Neural cell (in vitro differentiated cells): ENCODE measurements at regions not wholly inside any gene's neighbourhood (a gene's known extent, or its start where the extent isn't known, plus 50 kb on each side); places are given as distances from the start of the nearest gene placed in this dataset.

ENCODE experiments used
- H2AFZ ChIP-seq: fragments of 200-600, 300-800 bp; sonication (generic), shearing (Covaris generic); 2 replicates; pipeline ENCODE4 v1.6.0; 2014; ENCODE audit warnings: low read depth, mild to moderate bottlenecking, antibody characterized with exemption, low read length, moderate library complexity
- H3F3A ChIP-seq: fragments of 200-600 bp; shearing (Covaris generic); 2 replicates; pipeline ENCODE4 v1.6.1; 2016; ENCODE audit warnings: mild to moderate bottlenecking, moderate library complexity, mixed read lengths, antibody characterized with exemption, low read length; ENCODE audit not compliant: insufficient read depth, poor library complexity, severe bottlenecking
- H3K27ac ChIP-seq: fragments of 200-600, 300-800 bp; sonication (generic), shearing (Covaris generic); 2 replicates; pipeline ENCODE4 v1.5.1; 2014; ENCODE audit warnings: mild to moderate bottlenecking, low read length, moderate library complexity
- H3K27me3 ChIP-seq: fragments of 300-800, 200-600 bp; sonication (generic), shearing (Covaris generic); 2 replicates; pipeline ENCODE4 v1.6.0; 2014; ENCODE audit warnings: mild to moderate bottlenecking, low read depth, low read length, moderate library complexity; ENCODE audit not compliant: insufficient read depth
- H3K36me3 ChIP-seq: fragments of 300-800, 200-600 bp; sonication (generic), shearing (Covaris generic); 2 replicates; pipeline ENCODE4 v1.5.1; 2014; ENCODE audit warnings: mild to moderate bottlenecking, antibody characterized with exemption, low read length, moderate library complexity; ENCODE audit not compliant: insufficient read depth
- H3K4me2 ChIP-seq: fragments of 300-800, 200-600 bp; sonication (generic), shearing (Covaris generic); 2 replicates; pipeline ENCODE4 v1.6.0; 2014; ENCODE audit warnings: mild to moderate bottlenecking, low read length
- H3K4me3 ChIP-seq: fragments of 300-800, 200-600 bp; sonication (generic), shearing (Covaris generic); 2 replicates; pipeline ENCODE4 v1.5.1; 2014; ENCODE audit warnings: mild to moderate bottlenecking, low read length, moderate library complexity
- H3K79me2 ChIP-seq: fragments of 200-600 bp; shearing (Covaris generic); replicated peaks from 2 replicates; pipeline ENCODE4 v1.6.0; 2014; ENCODE audit warnings: mild to moderate bottlenecking, low read length, moderate library complexity; ENCODE audit not compliant: insufficient read depth
- H3K9ac ChIP-seq: fragments of 300-800, 200-600 bp; sonication (generic), shearing (Covaris generic); 2 replicates; pipeline ENCODE4 v1.6.1; 2016; ENCODE audit warnings: mild to moderate bottlenecking, low read length, mixed read lengths
- H3K9me2 ChIP-seq: fragments of 200-600 bp; shearing (Covaris generic); 2 replicates; pipeline ENCODE4 v1.6.1; 2016; ENCODE audit warnings: mild to moderate bottlenecking, low read length, mixed read lengths; ENCODE audit not compliant: insufficient read depth
- H3K9me3 ChIP-seq: fragments of 200-600, 300-800 bp; sonication (generic), shearing (Covaris generic); 2 replicates; pipeline ENCODE4 v1.6.1; 2016; ENCODE audit warnings: mild to moderate bottlenecking, mixed run types, low read length, moderate library complexity, mixed read lengths
- H4K20me1 ChIP-seq: fragments of 200-600 bp; shearing (Covaris generic); 2 replicates; pipeline ENCODE4 v1.6.1; 2016; ENCODE audit warnings: mild to moderate bottlenecking, mixed run types; ENCODE audit not compliant: insufficient read depth
- EP300 ChIP-seq: fragments of 450-650 bp; conservative IDR thresholded peaks from 2 replicates; pipeline ENCODE4 v1.6.1; 2014; ENCODE audit warnings: antibody characterized with exemption, mild to moderate bottlenecking, moderate library complexity; ENCODE audit not compliant: poor library complexity, severe bottlenecking
- EZH2 ChIP-seq: fragments of 200-600, 300-800 bp; shearing (Covaris generic), sonication (generic); IDR thresholded peaks from 2 replicates; pipeline ENCODE4 v1.6.1; 2014; ENCODE audit warnings: antibody characterized with exemption, low read length, borderline replicate concordance, mild to moderate bottlenecking; ENCODE audit not compliant: insufficient read depth, poor library complexity, severe bottlenecking
- MXI1 ChIP-seq: fragments of 450-650 bp; conservative IDR thresholded peaks from 2 replicates; pipeline ENCODE4 v1.6.1; 2014; ENCODE audit warnings: antibody characterized with exemption, mild to moderate bottlenecking; ENCODE audit not compliant: poor library complexity, severe bottlenecking
- POLR2AphosphoS5 ChIP-seq: IDR thresholded peaks from 2 replicates; pipeline ENCODE4 v1.6.1; 2012
- RAD21 ChIP-seq: fragments of 450-650 bp; conservative IDR thresholded peaks from 2 replicates; pipeline ENCODE4 v1.6.1; 2014; ENCODE audit warnings: antibody characterized with exemption, mild to moderate bottlenecking, moderate library complexity
- SMC3 ChIP-seq: fragments of 450-650 bp; conservative IDR thresholded peaks from 2 replicates; pipeline ENCODE4 v1.6.1; 2014; ENCODE audit warnings: antibody characterized with exemption, mild to moderate bottlenecking, moderate library complexity; ENCODE audit not compliant: poor library complexity
- TAF1 ChIP-seq: IDR thresholded peaks from 2 replicates; pipeline ENCODE4 v1.6.1; 2012; ENCODE audit warnings: low read depth
- small RNA-seq, 3 experiments: library from RNA; depleted of rRNA; stranded (forward); fragments of <200 nt; gene quantifications; one replicate each; pipeline ENCODE3, GENCODE V24; 2012
- TF ChIP-seq, protein P1 (sequence below): IDR thresholded peaks from 2 replicates; pipeline ENCODE4 v1.6.1; 2012; ENCODE audit warnings: borderline replicate concordance
- TF ChIP-seq, protein P2 (sequence below): fragments of 450-650 bp; IDR thresholded peaks from 2 replicates; pipeline ENCODE4 v1.5.1; 2014; ENCODE audit warnings: antibody characterized with exemption, mild to moderate bottlenecking, moderate library complexity; ENCODE audit not compliant: poor library complexity, severe bottlenecking

- TF ChIP-seq POLR2AphosphoS5 (no peak), MXI1 (no peak), SMC3 (no peak), RAD21 (no peak), EP300 (no peak), TAF1 (no peak), EZH2 (no peak)
- TF ChIP-seq, protein P1, sequence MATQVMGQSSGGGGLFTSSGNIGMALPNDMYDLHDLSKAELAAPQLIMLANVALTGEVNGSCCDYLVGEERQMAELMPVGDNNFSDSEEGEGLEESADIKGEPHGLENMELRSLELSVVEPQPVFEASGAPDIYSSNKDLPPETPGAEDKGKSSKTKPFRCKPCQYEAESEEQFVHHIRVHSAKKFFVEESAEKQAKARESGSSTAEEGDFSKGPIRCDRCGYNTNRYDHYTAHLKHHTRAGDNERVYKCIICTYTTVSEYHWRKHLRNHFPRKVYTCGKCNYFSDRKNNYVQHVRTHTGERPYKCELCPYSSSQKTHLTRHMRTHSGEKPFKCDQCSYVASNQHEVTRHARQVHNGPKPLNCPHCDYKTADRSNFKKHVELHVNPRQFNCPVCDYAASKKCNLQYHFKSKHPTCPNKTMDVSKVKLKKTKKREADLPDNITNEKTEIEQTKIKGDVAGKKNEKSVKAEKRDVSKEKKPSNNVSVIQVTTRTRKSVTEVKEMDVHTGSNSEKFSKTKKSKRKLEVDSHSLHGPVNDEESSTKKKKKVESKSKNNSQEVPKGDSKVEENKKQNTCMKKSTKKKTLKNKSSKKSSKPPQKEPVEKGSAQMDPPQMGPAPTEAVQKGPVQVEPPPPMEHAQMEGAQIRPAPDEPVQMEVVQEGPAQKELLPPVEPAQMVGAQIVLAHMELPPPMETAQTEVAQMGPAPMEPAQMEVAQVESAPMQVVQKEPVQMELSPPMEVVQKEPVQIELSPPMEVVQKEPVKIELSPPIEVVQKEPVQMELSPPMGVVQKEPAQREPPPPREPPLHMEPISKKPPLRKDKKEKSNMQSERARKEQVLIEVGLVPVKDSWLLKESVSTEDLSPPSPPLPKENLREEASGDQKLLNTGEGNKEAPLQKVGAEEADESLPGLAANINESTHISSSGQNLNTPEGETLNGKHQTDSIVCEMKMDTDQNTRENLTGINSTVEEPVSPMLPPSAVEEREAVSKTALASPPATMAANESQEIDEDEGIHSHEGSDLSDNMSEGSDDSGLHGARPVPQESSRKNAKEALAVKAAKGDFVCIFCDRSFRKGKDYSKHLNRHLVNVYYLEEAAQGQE: no peak
- TF ChIP-seq, protein P2, sequence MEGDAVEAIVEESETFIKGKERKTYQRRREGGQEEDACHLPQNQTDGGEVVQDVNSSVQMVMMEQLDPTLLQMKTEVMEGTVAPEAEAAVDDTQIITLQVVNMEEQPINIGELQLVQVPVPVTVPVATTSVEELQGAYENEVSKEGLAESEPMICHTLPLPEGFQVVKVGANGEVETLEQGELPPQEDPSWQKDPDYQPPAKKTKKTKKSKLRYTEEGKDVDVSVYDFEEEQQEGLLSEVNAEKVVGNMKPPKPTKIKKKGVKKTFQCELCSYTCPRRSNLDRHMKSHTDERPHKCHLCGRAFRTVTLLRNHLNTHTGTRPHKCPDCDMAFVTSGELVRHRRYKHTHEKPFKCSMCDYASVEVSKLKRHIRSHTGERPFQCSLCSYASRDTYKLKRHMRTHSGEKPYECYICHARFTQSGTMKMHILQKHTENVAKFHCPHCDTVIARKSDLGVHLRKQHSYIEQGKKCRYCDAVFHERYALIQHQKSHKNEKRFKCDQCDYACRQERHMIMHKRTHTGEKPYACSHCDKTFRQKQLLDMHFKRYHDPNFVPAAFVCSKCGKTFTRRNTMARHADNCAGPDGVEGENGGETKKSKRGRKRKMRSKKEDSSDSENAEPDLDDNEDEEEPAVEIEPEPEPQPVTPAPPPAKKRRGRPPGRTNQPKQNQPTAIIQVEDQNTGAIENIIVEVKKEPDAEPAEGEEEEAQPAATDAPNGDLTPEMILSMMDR: no peak
- H3K9me3 ChIP-seq: no peaks in the 10 kb centered on the region
- H3K36me3 ChIP-seq: no peaks in the 10 kb centered on the region
- no peak overlapping the region for H3K9ac ChIP-seq
- H3K4me2 ChIP-seq: no peak overlapping the region
- no peak overlapping the region for H3K27ac ChIP-seq
- no peaks in the 10 kb centered on the region for H3K27me3 ChIP-seq
- H2AFZ ChIP-seq: no peak overlapping the region
- H4K20me1 ChIP-seq: no peaks in the 10 kb centered on the region
- no peak overlapping the region for H3K4me3 ChIP-seq
- no peaks in the 10 kb centered on the region for H3K9me2 ChIP-seq
- no peaks in the 10 kb centered on the region for H3F3A ChIP-seq
- no peaks in the 10 kb centered on the region for H3K79me2 ChIP-seq
Measured at GRCh38 chr5:111562561-111562960, 50.2 kb upstream of the STARD4 start.

Small RNA genes lying in the stretch of these regions (small RNA-seq; reads per million reads assigned to genes)
- 0 reads per million in 3 experiments for gene AC008967.1
- gene HMGN1P13: 0 reads per million in 3 experiments
